Ovary (tissue), 3 donors: ENCODE measurements at regions not wholly inside any gene's neighbourhood (a gene's known extent, or its start where the extent isn't known, plus 50 kb on each side); places are given as distances from the start of the nearest gene placed in this dataset.

Experiments
- CTCF ChIP-seq, 3 donors: fragments of 450-650 bp in 2 of 3; fragments of 200-600 bp in 1 of 3; IDR thresholded peaks; one replicate each; pipeline versions ENCODE4 v1.5.1 to v1.8.0; 2016 to 2022; ENCODE audit warnings: antibody characterized with exemption in 3 of 3, mild to moderate bottlenecking in 1 of 3
- EP300 ChIP-seq: sonication (generic); formaldehyde crosslinking; IDR thresholded peaks from one replicate; pipeline ENCODE4 v1.6.1; 2017; ENCODE audit warnings: antibody characterized with exemption
- donor health status: DM: no; HTN: no; CAD: no.

- TF ChIP-seq CTCF (IDR thresholded peaks at IDR 0.05) (no peak), EP300 (no peak)
These were observed 283.0 kb upstream of the MAF start for GRCh38 chr16:79883494-79883893.
